ENCODE measurements at regions not wholly inside any gene's neighbourhood (a gene's known extent, or its start where the extent isn't known, plus 50 kb on each side); places are given as distances from the start of the nearest gene placed in this dataset.

GRCh38 chr2:11100976-11101375, 54.3 kb upstream of the SLC66A3 start:
- no peak overlapping the region for H3K4me2 ChIP-seq (ENCODE audit: low read length)
- RAD21 ChIA-PET (ENCODE audit: low non-redundant PET in 1 of 2, low total read pairs in 2 of 2, uncharacterized antibody in 2 of 2, unreplicated experiment in 2 of 2) = no interaction called here
- no peaks in the 10 kb centered on the region for H3K36me3 ChIP-seq (ENCODE audit: control insufficient read depth in 1 of 2, insufficient read depth in 2 of 2, low read length in 2 of 2)
- no peak for ATAC-seq
- CTCF ChIA-PET = no interaction called here
- no peaks in the 10 kb centered on the region for H3K27me3 ChIP-seq (ENCODE audit: insufficient read depth, low read length)
- H3K9ac ChIP-seq (ENCODE audit: low read length) = no peak overlapping the region
- DNase-seq (ENCODE audit: low read depth, low spot score) = no peak
- intact Hi-C loops (cut with micrococcal nuclease) = no loop called here
- BruUV-seq (replicated peaks) = no TSS peak
- no peaks in the 10 kb centered on the region for H3K79me2 ChIP-seq (ENCODE audit: insufficient read depth, low read length)
- no peak overlapping the region for H3K4me3 ChIP-seq (replicated peaks in 1 of 2; ENCODE audit: low read depth in 1 of 2, low read length in 2 of 2)
- no peaks in the 10 kb centered on the region for H4K20me1 ChIP-seq (ENCODE audit: insufficient read depth)
- H3K9me2 ChIP-seq (ENCODE audit: insufficient read depth) = no peaks in the 10 kb centered on the region
- no peak for TF ChIP-seq CTCF (IDR thresholded peaks at IDR 0.05 in 2 of 3, conservative IDR thresholded peaks at IDR 0.05 in 1 of 3; ENCODE audit: borderline replicate concordance in 1 of 3, insufficient read depth in 1 of 3, low read depth in 2 of 3, low read length in 2 of 3)
- TF ChIP-seq MAX (IDR thresholded peaks at IDR 0.05) = no peak
- no peak for TF ChIP-seq RAD21 (IDR thresholded peaks at IDR 0.05; ENCODE audit: low read depth)
- TF ChIP-seq SP1 (IDR thresholded peaks at IDR 0.05; ENCODE audit: low read depth) = no peak
- no peak for TF ChIP-seq TCF7L2 (IDR thresholded peaks at IDR 0.05; ENCODE audit: borderline replicate concordance, extremely low read depth, insufficient read depth, insufficient read length)
- TF ChIP-seq SIN3A (IDR thresholded peaks at IDR 0.05; ENCODE audit: low read depth) = no peak
- no peak for TF ChIP-seq SRF (IDR thresholded peaks at IDR 0.05; ENCODE audit: low read depth)
- H2AFZ ChIP-seq (ENCODE audit: low read depth, low read length, poor library complexity, severe bottlenecking) = no peak overlapping the region
- no peak overlapping the region for H3K27ac ChIP-seq (ENCODE audit: low read depth, low read length)
- POLR2A ChIA-PET = no interaction called here
- peaks cover 0 to 6% of the 10 kb centered on the region in 2 experiments; a peak in 1 of 4 replicates for H3K4me1 ChIP-seq (ENCODE audit: control insufficient read depth in 1 of 2, insufficient read depth in 2 of 2, low read length in 2 of 2)
- no peaks in the 10 kb centered on the region for H3K9me3 ChIP-seq (ENCODE audit: control insufficient read depth in 1 of 2, insufficient read depth in 1 of 2, low read depth in 1 of 2, low read length in 2 of 2)

GRCh38 chr2:11101430-11101829, 53.8 kb upstream of the SLC66A3 start:
- H2AFZ ChIP-seq (ENCODE audit: low read depth, low read length, poor library complexity, severe bottlenecking) = no peak overlapping the region
- no peak overlapping the region for H3K27ac ChIP-seq (ENCODE audit: low read depth, low read length)
- H3K79me2 ChIP-seq (ENCODE audit: insufficient read depth, low read length) = no peaks in the 10 kb centered on the region
- ChIA-PET RAD21 (ENCODE audit: low non-redundant PET in 1 of 2, low total read pairs in 2 of 2, uncharacterized antibody in 2 of 2, unreplicated experiment in 2 of 2) (no interaction called here), POLR2A (no interaction called here), CTCF (no interaction called here)
- peaks cover 0 to 6% of the 10 kb centered on the region in 2 experiments; a peak in 1 of 4 replicates for H3K4me1 ChIP-seq (ENCODE audit: control insufficient read depth in 1 of 2, insufficient read depth in 2 of 2, low read length in 2 of 2)
- intact Hi-C loops (cut with micrococcal nuclease) = no loop called here
- no peaks in the 10 kb centered on the region for H3K36me3 ChIP-seq (ENCODE audit: control insufficient read depth in 1 of 2, insufficient read depth in 2 of 2, low read length in 2 of 2)
- DNase-seq (ENCODE audit: low read depth, low spot score) (no peak), ATAC-seq (no peak)
- H3K9me2 ChIP-seq (ENCODE audit: insufficient read depth) = no peaks in the 10 kb centered on the region
- no TSS peak for BruUV-seq (replicated peaks)
- no peaks in the 10 kb centered on the region for H3K27me3 ChIP-seq (ENCODE audit: insufficient read depth, low read length)
- no peak overlapping the region for H3K9ac ChIP-seq (ENCODE audit: low read length)
- H3K4me2 ChIP-seq (ENCODE audit: low read length) = no peak overlapping the region
- H3K4me3 ChIP-seq (replicated peaks in 1 of 2; ENCODE audit: low read depth in 1 of 2, low read length in 2 of 2) = no peak overlapping the region
- H3K9me3 ChIP-seq (ENCODE audit: control insufficient read depth in 1 of 2, insufficient read depth in 1 of 2, low read depth in 1 of 2, low read length in 2 of 2) = no peaks in the 10 kb centered on the region
- no peaks in the 10 kb centered on the region for H4K20me1 ChIP-seq (ENCODE audit: insufficient read depth)
- TF ChIP-seq CTCF (IDR thresholded peaks at IDR 0.05 in 2 of 3, conservative IDR thresholded peaks at IDR 0.05 in 1 of 3; ENCODE audit: borderline replicate concordance in 1 of 3, insufficient read depth in 1 of 3, low read depth in 2 of 3, low read length in 2 of 3) (no peak), RAD21 (IDR thresholded peaks at IDR 0.05; ENCODE audit: low read depth) (no peak), ELF1 (IDR thresholded peaks at IDR 0.05; ENCODE audit: borderline replicate concordance, low read depth) (no peak), ZFX (IDR thresholded peaks at IDR 0.05) (no peak), EZH2 (IDR thresholded peaks at IDR 0.05) (no peak), REST (IDR thresholded peaks at IDR 0.05; ENCODE audit: low read depth) (no peak), TCF7L2 (IDR thresholded peaks at IDR 0.05; ENCODE audit: borderline replicate concordance, extremely low read depth, insufficient read depth, insufficient read length) (no peak)
